RCC 7860 (cell line): ENCODE measurements at regions not wholly inside any gene's neighbourhood (a gene's known extent, or its start where the extent isn't known, plus 50 kb on each side); places are given as distances from the start of the nearest gene placed in this dataset.
"Not testable (repeated sequence)": the region's sequence is repeated elsewhere in the genome, so short reads cannot be mapped to it uniquely, and the experiment has no call there.

Source experiments
- DNase-seq: peaks from one replicate; pipeline ENCODE4 v3.0.0-alpha.2; 2015; ENCODE audit warnings: low spot score
- FAIRE-seq: peaks from 2 replicates; lab custom pipeline; 2012; peaks lifted over from hg19 to GRCh38; lab: Jason Lieb, UNC

DNA sequence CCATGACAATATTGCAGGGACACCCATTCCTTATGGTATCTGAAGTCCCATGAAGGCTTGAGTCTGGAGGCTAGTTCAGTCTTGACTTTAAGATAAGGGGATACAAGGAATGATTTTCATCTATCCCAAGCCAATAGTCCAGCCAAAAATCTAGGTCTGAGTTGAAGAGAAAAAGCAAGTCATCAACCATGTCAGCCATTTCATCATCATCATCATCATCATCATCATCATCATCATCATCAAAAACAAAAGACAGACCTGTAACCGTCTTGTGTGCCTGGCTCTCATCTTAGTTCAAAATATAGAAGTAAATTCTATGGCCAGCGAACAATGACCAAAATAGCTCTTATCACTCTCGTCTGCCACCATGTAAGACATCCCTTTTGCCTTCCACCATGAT, 59.5 kb upstream of the FAM90A26 start:
- not testable (repeated sequence) for FAIRE-seq, DNase-seq

DNA sequence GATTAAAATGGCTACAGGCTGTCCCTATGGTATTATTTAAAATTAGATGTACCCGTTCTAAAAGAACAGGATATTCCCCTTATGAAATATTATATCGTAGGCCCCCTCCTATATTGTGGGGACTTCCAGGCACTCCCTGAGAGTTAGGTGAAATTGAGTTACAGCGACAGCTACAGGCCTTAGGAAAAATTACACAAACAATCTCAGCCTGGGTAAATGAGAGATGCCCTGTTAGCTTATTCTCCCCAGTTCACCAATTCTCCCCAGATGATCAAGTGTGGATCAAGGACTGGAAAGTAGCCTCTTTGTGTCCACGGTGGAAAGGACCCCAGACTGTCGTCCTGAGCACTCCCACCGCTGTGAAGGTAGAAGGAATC, 67.1 kb upstream of the FAM90A26 start:
- DNase-seq, FAIRE-seq: not testable (repeated sequence)

DNA sequence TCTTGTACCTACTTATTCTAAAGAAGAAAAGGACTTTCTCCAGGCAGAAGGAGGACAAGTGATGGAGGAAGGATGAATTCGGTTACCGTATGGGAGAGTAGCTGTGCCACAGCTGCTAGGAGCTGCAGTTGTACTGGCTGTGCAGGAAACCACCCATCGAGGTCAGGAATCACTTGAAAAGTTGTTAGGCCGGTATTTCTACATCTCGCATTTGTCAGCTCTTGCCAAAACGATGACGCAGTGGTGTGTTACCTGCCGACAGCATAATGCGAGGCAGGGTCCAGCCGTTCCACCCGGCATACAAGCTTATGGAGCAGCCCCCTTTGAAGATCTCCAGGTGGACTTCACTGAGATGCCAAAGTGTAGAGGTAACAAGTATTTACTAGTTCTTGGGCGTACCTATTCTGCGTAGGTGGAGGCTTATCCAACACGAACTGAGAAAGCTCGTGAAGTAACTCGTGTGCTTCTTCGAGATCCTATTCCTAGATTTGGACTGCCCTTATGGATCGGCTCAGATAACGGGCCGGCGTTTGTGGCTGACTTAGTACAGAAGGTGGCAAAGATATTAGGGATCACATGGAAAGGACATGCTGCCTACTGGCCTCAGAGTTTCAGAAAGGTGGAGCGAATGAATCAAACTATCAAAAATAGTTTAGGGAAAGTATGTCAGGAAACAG, 67.6 kb upstream of the FAM90A26 start:
- DNase-seq, FAIRE-seq: not testable (repeated sequence)

DNA sequence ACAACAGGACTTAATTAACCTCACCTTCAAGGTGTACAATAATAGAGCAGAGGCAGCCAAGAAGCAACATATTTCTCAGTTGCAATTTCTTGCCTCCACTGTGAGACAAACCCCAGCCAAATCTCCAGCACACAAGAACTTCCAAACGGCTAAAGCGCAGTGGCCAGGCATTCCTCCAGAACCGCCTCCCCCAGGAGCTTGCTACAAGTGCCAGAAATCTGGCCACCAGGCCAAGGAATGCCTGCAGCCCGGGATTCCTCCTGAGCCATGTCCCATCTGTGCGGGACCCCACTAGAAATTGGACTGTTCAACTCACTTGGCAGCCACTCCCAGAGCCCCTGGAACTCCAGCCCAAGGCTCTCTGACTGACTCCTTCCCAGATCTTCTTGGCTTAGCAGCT, 73.9 kb upstream of the FAM90A26 start:
- not testable (repeated sequence) for DNase-seq

DNA sequence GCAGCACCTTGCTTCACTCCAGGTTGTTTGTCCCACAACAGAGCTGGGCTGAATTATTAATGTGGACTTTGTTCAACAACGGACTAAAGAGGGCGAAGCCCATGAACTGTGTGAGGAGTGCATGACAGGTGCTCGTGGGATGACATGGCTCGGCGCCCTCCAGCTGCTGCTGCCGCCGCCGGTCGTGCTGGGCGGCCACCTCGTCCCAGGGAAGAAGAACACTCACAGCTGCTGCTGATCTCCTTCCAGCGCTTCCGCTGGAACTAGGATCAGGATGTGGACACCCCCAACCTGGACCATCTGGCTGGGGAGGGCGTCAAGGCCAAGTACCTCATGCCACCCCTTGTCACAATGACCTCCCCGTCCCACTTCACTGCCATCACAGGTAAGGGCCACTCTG, 91.4 kb upstream of the FAM90A26 start:
- not testable (repeated sequence) for DNase-seq, FAIRE-seq

More for the DNA sequence above, 73.9 kb upstream of the FAM90A26 start:
- not testable (repeated sequence) for FAIRE-seq

DNA sequence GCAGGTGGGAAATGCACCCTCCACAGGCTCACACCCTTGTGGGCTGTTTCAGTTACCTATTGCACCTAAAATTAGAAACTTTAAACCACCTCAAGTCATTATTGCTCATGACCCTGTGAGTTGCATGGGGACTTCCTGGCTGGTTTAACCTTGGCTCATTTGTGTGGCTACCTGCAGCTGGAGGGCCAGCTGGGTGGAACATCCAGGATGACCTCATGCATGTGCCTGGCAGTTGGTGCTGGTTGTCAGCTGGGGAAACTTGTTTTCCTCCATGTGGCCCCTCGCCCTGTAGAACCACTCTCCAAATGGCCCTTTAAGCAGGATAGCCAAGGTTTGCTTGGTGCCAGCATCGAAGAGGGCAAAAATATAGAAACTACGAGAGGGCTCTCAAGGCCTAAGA, 93.2 kb upstream of the FAM90A26 start:
- not testable (repeated sequence) for FAIRE-seq, DNase-seq

DNA sequence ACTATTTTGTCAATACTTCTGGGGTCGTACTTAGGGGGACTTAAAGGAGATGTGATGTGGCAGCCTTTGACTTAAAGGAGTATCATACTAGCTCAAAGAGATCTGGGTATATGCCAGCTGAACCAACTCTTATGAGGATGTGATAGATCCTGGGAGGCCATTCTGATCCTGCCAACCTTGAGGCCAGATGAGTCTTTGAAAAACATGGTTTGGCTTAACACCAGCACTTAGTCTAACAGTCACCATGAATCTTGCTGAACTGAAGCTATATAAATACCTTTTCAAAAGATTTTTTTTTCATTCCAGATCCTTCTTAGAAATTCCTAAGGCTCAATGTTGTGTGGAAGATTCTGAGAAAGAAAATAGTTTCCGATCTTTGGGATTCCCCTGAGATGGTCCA, 93.7 kb upstream of the FAM90A26 start:
- not testable (repeated sequence) for DNase-seq, FAIRE-seq

DNA sequence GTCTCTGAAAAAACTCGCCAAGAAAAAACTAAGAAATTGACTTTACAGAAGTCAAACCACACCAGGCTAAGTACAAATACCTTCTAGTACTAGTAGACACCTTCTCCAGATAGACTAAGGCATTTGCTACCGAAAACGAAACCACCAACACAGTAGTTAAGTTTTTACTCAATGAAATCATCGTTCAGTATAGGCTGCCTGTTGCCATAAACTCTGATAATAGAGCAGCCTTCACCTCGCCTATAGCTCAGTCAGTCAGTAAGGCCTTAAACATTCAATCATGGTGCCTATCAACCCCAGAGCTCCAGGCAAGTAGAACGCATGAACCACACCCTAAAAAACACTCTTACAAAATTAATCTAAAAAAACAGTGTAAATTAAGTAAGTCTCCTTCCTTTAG, 96.8 kb upstream of the FAM90A26 start:
- not testable (repeated sequence) for FAIRE-seq

DNA sequence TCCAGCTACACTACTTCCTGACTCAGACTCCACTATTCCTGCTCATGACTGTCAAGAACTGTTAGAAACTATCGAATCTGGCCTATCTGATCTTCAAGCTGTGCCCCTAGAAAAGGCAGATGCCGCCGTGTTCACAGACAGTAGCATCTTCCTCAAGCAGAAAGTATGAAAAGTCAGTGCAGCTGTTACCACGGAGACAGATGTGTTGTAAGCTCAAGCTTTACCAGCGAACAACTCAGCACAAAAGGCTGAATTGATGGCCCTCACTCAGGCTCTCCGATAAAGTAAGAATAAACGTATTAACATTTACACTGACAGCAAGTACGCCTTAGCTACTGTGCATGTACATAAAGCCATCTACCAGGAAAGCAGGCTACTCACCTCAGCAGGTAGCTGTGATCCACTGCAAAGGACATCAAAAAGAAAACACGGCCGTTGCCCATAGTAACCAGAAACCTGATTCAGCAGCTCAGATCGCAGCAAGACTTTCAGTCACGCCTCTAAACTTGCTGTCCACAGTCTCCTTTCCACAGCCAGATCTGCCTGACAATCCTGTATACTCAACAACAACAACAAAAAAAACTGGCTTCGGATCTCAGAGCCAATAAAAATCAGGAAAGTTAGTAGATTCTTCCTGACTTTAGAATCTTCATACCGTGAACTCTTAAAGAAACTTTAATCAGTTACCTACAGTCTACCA, 97.5 kb upstream of the FAM90A26 start:
- FAIRE-seq, DNase-seq: not testable (repeated sequence)

More for the DNA sequence above, 96.8 kb upstream of the FAM90A26 start:
- not testable (repeated sequence) for DNase-seq

DNA sequence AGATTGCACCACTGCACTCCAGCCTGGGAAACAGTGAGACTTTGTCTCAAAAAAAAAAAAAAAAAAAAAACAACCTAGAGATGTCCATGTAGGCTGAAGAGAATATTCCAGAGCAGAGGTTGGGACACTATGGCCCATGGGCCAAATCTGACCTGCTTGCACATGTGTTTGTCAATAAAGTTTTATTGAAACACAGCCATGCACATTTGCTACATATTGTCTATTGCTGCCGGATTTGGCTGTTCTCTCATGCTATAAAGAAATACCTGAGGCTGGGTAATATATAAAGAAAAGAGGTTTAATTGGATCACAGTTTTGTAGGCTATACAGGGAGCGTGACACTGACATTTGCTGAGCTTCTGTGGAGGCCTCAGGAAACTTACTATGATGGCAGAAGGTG, 102.3 kb upstream of the FAM90A26 start:
- DNase-seq, FAIRE-seq: not testable (repeated sequence)

DNA sequence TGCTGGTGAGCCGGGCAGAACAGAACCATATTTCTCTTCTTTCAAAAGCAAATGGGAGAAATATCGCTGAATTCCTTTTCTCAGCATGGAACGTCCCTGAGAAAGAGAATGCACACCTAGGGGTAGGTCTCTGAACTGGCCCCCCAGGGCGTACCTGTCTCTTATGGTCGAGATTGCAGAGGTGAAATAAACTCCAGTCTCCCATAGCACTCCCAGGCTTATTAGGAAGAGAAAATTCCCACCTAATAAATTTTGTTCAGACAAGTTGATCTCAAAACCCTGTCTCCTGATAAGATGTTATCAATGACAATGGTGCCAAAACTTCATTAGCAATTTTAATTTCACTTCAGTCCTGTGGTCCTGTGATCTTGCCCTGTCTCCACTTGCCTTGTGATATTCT, 106.6 kb upstream of the FAM90A26 start:
- FAIRE-seq, DNase-seq: not testable (repeated sequence)

DNA sequence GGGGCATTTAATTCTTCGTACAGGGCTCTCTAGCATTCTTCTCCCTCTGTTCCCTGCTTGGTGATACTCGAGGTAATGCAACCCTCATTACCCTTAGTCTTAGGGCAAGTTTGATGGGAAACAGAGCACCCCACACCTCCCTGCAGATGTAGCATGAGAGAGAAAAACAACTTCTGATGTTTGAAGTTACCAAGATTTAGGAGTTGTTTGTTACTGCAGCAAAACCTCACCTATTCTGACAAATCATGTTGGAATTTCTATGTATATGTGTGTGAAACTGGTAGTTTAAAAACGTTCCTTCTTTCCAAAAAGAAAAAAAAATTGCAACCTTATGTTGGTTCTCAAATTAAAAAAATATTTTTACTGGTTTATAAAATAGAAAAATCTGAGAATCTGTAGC, 145.3 kb upstream of the FAM90A26 start:
- not testable (repeated sequence) for FAIRE-seq, DNase-seq

DNA sequence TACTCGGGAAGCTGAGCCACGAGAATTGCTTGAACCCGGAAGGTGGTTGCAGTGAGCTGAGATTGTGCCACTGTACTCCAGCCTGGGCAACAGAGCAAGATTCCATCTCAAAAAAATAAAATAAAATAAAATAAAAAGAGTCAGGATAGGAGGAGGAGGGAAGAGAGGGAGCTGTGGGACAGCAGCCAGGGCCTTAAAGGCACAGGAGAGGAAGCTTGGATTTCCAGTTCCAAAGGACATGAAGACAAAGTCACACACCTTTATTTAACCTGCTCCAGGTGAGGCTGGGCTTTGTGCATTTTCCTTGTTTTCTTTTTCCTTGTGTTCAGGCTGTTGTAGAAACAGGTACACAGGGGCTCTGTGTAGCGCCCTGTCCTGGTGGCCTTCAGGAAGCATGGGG, 138.2 kb upstream of the HMX1 start:
- FAIRE-seq, DNase-seq: not testable (repeated sequence)

DNA sequence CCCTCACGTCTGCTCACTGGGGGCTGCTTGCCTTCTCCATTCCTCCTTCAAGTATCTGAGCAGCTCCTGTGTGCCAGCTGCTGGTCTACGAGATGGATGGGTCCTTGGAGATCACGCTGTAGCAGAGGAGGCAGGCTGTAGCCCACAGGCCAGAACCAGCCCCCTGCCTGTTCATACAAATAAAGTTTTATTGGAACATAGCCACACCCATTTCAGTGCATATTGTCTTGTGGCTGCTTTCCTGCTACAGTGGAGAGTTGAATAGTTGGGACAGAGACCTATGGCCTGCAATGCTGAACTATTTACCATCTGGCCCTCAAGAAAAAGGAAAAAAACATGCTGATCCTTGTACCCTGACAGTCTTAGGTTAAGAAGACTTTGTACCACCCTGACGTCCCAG, 136.8 kb upstream of the HMX1 start:
- not testable (repeated sequence) for FAIRE-seq, DNase-seq

DNA sequence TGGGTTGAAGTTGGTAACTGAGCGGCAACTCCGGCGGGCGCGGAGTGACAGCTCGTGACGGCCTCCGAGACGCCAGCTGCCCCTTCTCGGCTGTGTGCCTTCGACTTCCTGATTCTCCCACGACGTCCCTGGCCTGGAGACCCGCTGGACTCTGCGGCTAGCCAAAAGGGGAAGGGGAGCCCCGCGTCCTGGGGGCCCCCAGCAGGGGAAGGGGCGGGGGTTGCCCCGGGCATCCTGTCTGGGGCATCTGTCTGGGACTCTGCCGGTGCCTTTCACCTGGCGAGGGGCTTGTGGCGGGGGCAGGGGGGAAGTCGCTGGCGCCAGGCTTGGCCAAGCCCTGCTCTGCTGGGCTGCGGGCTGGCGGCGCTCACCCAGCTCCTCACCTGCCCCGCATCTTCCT, 129.5 kb upstream of the HMX1 start:
- not testable (repeated sequence) for FAIRE-seq, DNase-seq

DNA sequence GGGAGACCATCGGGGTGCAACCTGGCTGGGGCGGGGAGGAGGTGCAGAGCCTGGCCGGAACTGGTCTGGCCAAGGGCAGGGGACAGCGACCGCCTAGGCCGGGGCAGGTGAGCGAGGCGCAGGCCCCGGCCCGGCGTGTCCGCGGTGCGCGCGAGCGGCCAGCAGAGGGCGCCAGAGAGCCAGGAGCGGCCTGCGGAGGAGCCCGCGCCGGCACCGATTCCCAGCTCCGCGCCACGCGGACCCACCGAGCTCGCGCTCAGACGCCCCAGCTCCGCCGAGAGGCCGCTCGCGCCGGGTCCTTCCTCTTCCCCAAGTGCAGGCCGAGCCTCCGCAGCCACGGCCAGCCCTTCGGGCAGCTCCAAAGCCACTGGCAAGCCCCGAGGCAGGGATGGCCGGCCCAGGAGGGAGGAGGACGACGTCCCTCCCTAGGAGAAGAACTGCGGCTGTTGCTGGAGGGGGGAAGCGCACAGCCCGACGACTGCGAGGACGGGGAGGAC, 128.9 kb upstream of the HMX1 start:
- DNase-seq, FAIRE-seq: not testable (repeated sequence)

DNA sequence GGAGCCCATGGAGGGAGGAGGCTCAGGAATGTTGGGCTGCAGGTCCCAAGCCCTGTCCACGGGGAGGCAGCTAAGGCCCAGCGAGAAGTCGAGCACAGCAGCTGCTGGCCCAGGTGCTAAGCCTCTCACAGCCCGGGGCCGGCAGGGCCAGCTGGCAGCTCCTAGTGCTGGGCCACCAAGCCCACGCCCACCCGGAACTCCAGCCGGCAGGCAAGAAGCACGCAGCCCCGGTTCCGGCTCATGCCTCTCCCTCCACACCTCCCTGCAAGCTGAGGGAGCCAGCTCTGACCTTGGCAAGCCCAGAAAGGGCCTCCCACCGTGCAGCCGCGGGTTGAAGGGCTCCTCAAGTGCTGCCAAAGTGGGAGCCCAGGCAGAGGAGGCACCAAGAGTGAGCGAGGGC, 121.3 kb upstream of the HMX1 start:
- not testable (repeated sequence) for FAIRE-seq, DNase-seq

DNA sequence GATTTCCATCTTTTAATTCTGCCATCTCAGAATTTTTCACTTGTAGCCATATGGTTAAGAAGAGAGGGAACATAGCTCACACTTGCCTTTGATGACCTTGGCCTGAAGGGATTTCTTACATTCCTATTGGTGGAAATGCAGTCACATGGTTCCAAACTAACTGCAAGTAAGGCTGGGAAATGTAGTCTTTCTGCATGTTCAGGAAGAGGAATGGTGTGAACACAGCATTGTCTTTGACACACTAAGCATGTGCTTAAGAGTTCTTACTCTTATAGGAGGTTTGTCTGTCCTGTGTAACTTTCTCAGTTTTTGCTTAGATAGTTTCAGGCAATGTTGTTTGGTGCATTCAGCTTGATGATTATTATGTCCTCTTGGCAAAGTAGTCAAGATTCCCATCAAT, 119.8 kb upstream of the HMX1 start:
- DNase-seq, FAIRE-seq: not testable (repeated sequence)

DNA sequence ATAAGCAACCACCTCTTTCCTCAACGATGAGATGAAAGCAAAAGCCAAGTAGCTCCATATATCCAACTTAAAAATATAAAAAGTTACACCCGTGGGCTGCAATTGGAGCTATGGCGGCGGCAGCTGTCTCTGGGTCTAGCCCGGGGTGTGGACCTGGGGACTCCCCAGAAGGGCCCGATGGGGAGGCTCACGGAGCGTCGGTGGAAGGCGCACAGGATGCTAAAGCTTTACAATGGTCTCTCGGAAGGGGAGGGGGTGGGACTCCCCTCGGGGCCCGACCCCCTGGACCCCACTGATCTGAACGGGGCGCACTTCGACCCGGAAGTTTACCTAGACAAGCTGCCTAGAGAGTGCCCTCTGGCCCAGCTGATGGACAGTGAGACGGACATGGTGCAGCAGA, 118.7 kb upstream of the HMX1 start:
- FAIRE-seq, DNase-seq: not testable (repeated sequence)

DNA sequence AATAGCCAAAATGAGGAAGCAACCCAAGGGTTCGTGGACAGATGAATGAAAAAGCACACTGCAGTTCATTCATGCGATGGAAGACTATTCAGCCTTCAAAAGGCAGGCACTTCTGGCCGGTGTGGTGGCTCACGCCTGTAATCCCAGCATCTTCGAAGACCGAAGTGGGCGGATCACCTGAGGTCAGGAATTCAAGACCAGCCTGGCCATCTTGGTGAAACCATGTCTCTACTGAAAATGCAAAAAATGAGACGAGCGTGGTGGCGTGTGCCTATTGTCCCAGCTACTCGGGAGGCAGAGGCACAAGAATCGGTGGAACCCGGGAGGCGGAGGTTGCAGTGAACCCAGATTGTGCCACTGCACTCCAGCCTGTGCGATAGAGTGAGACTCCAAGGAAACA, 114.1 kb upstream of the HMX1 start:
- DNase-seq, FAIRE-seq: not testable (repeated sequence)

DNA sequence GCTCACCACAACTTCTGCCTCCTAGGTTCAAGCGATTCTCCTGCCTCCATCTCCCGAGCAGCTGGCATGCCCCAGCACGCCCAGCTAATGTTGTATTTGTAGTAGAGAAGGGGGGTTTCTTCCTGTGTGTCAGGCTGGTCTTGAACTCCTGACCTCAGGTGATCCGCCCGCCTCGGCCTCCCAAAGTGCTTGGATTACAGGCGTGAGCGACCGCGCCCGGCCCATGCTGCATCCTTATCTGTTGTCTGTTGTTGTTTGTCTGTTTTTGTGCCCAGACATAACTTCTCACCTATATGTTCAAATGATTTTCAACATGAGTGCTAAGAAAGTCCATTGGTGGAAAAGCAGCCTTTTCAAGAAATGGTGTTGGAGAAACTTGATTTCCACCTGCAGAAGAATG, 113.0 kb upstream of the HMX1 start:
- DNase-seq, FAIRE-seq: not testable (repeated sequence)

DNA sequence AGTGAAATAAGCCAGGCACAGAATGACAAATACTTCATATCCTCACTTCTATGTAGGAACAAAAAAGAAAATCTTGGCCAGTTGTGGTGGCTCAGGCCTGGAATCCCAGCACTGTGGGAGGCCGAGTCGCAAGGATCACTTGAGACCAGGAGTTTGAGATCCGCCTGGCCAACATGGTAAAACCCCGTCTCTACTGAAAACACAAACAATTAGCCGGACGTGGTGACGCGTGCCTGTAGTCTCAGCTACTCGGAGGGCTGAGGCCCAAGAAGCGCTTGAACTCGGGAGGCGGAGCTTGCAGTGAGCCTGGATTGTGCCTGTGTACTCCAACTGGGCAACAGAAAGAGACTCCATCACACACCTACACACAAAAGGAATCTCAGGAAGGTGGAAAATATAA, 112.3 kb upstream of the HMX1 start:
- DNase-seq, FAIRE-seq: not testable (repeated sequence)
